Esophagus mucosa (tissue), 1 donor: ENCODE measurements at regions not wholly inside any gene's neighbourhood (a gene's known extent, or its start where the extent isn't known, plus 50 kb on each side); places are given as distances from the start of the nearest gene placed in this dataset.

ENCODE experiments used
- ATAC-seq: fragments of 200-7000 bp; cut with Tn5 transposase; one replicate; pipeline ENCODE4 v1.9.1; 2020
- donor health status: DM: yes; HTN: yes; CAD: no.

GRCh38 chr6:146886587-146887446 is 288.0 kb downstream of the ADGB start:
- no peak for ATAC-seq

GRCh38 chr6:146887447-146888077 is 288.8 kb downstream of the ADGB start:
- ATAC-seq: no peak

- ATAC-seq: no peak
These were observed 290.5 kb downstream of the ADGB start for GRCh38 chr6:146889303-146889702.

- no peak for ATAC-seq
These were observed 291.4 kb downstream of the ADGB start for GRCh38 chr6:146890172-146890571.

GRCh38 chr6:146890644-146891434 is 292.1 kb downstream of the ADGB start:
- no peak for ATAC-seq

GRCh38 chr6:146891615-146892265 is 293.0 kb downstream of the ADGB start:
- ATAC-seq: no peak

GRCh38 chr6:146892283-146892612 is 293.5 kb downstream of the ADGB start:
- ATAC-seq: no peak

GRCh38 chr6:146892613-146893401 is 294.0 kb downstream of the ADGB start:
- ATAC-seq: no peak

- ATAC-seq: no peak
These were observed 294.9 kb downstream of the ADGB start for GRCh38 chr6:146893690-146894089.

- no peak for ATAC-seq
These were observed 295.9 kb downstream of the ADGB start for GRCh38 chr6:146894624-146895023.

GRCh38 chr6:146895101-146895771 is 296.5 kb downstream of the ADGB start:
- no peak for ATAC-seq

- ATAC-seq: no peak
These were observed 296.9 kb downstream of the ADGB start for GRCh38 chr6:146895772-146896061.

- ATAC-seq: no peak
These were observed 297.5 kb downstream of the ADGB start for GRCh38 chr6:146896062-146896813.

GRCh38 chr6:146896960-146897701 is 298.4 kb downstream of the ADGB start:
- ATAC-seq: no peak

- no peak for ATAC-seq
These were observed 299.5 kb downstream of the ADGB start for GRCh38 chr6:146898069-146898887.

- no peak for ATAC-seq
These were observed 300.1 kb downstream of the ADGB start for GRCh38 chr6:146898888-146899227.

- no peak for ATAC-seq
These were observed 302.0 kb upstream of the STXBP5 start for GRCh38 chr6:146901940-146902816.

GRCh38 chr6:146902846-146903245 is 301.4 kb upstream of the STXBP5 start:
- no peak for ATAC-seq
